K562 (cell line): ENCODE measurements at regions not wholly inside any gene's neighbourhood (a gene's known extent, or its start where the extent isn't known, plus 50 kb on each side); places are given as distances from the start of the nearest gene placed in this dataset. TPM values are rescaled to one million over a fixed set of nuclear protein-coding genes. Genes with fewer than 3 reads are reported as not detected.
A peak's percentile ranks its signal among the peaks of the same experiment; 100 is the strongest.

Experiments
- microRNA counts: library from miRNA; unstranded; fragments of <30 nt; microRNA quantifications from one replicate; lab custom pipeline; 2016
- microRNA-seq: library from miRNA; unstranded; fragments of <30 nt; microRNA quantifications from one replicate; pipeline ENCODE4, GENCODE V29; 2018; ENCODE audit warnings: borderline microRNAs expressed
- small RNA-seq: library from RNA; depleted of rRNA; stranded (forward); fragments of <200 nt; gene quantifications from one replicate; pipeline ENCODE3, GENCODE V24; 2014

MicroRNAs in the stretch of these regions (microRNA counts, 767-probe panel; counts per million panel counts)
- microRNA hsa-miR-325 (lab: Ali Mortazavi, UCI) (not detected), microRNA hsa-miR-384 (lab: Ali Mortazavi, UCI) (870 counts per million, percentile 17 among the panel's probes with 10 or more counts)

Small RNA genes lying in the stretch of these regions (microRNA-seq; reads per million reads assigned to microRNA genes)
- gene MIR325 = not detected
- gene MIR384 = not detected

Small RNA genes lying in the stretch of these regions (small RNA-seq; reads per million reads assigned to genes)
- gene MIR325 (not detected), gene RNA5SP509 (0.22 reads per million)
